ENCODE measurements at regions not wholly inside any gene's neighbourhood (a gene's known extent, or its start where the extent isn't known, plus 50 kb on each side); places are given as distances from the start of the nearest gene placed in this dataset.

DNA sequence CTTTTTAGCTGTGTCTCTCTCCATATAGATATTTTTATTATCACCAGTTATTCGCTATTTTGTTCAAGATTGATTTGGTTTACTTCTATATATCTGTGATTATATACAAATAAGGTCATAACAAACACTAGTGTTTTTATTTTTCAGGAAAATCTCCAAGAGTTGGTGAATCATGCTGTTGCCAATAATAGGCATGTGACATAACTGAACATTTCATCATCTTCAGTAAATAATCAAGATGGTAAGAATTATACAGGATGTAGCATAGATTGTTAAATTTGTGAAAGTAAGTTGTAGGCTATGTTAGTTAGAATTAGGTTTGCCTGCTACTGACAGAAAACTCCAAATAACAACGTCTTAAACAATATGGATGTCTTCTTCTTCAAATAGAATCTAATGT, 240.9 kb upstream of the PDE3A start:
- DNase-seq (ENCODE audit: extremely low read depth in 1 of 4, low spot score in 3 of 4), result no peak
- H3K9ac ChIP-seq (ENCODE audit: insufficient read depth in 1 of 2, low read depth in 2 of 2, low read length in 2 of 2), result no peak overlapping the region
- H3K4me2 ChIP-seq (ENCODE audit: insufficient read depth, low read length), result no peak overlapping the region
- intact Hi-C loops (cut with micrococcal nuclease) (no loop called here), in situ Hi-C loops (cut with MboI) (no loop called here)
- FAIRE-seq, result no peak
- no peaks in the 10 kb centered on the region for H3K4me1 ChIP-seq (replicated peaks in 1 of 2; ENCODE audit: control insufficient read depth in 2 of 2, insufficient read depth in 2 of 2, low read length in 2 of 2)
- no peaks in the 10 kb centered on the region for H3K9me1 ChIP-seq (ENCODE audit: control insufficient read depth, insufficient read depth, low read length)
- H3K4me3 ChIP-seq, result no peak overlapping the region
- no peak for ATAC-seq
- H3K27me3 ChIP-seq (ENCODE audit: control insufficient read depth in 2 of 2, insufficient read depth in 2 of 2, low read length in 2 of 2), result no peaks in the 10 kb centered on the region
- no peaks in the 10 kb centered on the region for H3K79me2 ChIP-seq (ENCODE audit: control insufficient read depth, insufficient read depth, low read length)
- no TSS peak for BruUV-seq (replicated peaks)
- no peak overlapping the region for H2AFZ ChIP-seq (ENCODE audit: low read depth, low read length)
- H3K36me3 ChIP-seq (ENCODE audit: control insufficient read depth, insufficient read depth, low read length), result no peaks in the 10 kb centered on the region
- CTCF ChIA-PET (ENCODE audit: low intra/inter-chr PET ratio), result no interaction called here
- H3K27ac ChIP-seq (ENCODE audit: extremely low read depth, low read depth, low read length), result no peak overlapping the region
- H4K20me1 ChIP-seq (replicated peaks; ENCODE audit: control insufficient read depth, insufficient read depth, low read length), result no peaks in the 10 kb centered on the region
- 0% methylated on average over 2 of the region's 2 CpGs for WGBS (ENCODE audit: insufficient coverage, low coverage, missing lambda C conversion rate)
- no peaks in the 10 kb centered on the region for H3K9me3 ChIP-seq (replicated peaks; ENCODE audit: control insufficient read depth, insufficient read depth, low read depth, low read length)
- POLR2A ChIA-PET, result no interaction called here
- TF ChIP-seq, protein P1, sequence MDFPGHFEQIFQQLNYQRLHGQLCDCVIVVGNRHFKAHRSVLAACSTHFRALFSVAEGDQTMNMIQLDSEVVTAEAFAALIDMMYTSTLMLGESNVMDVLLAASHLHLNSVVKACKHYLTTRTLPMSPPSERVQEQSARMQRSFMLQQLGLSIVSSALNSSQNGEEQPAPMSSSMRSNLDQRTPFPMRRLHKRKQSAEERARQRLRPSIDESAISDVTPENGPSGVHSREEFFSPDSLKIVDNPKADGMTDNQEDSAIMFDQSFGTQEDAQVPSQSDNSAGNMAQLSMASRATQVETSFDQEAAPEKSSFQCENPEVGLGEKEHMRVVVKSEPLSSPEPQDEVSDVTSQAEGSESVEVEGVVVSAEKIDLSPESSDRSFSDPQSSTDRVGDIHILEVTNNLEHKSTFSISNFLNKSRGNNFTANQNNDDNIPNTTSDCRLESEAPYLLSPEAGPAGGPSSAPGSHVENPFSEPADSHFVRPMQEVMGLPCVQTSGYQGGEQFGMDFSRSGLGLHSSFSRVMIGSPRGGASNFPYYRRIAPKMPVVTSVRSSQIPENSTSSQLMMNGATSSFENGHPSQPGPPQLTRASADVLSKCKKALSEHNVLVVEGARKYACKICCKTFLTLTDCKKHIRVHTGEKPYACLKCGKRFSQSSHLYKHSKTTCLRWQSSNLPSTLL (IDR thresholded peaks at IDR 0.05), result no peak
- TF ChIP-seq ZNF77 (CRISPR knock-in tag; IDR thresholded peaks at IDR 0.05), result no peak
- no peak for TF ChIP-seq RFX5 (IDR thresholded peaks at IDR 0.05; ENCODE audit: low read depth, low read length)
- no peak for TF ChIP-seq BRD9 (IDR thresholded peaks at IDR 0.05; ENCODE audit: low read depth, partially characterized antibody)
- TF ChIP-seq GABPB2 (CRISPR knock-in tag; conservative IDR thresholded peaks at IDR 0.05), result no peak
- no peak for TF ChIP-seq GABPA (tag; conservative IDR thresholded peaks at IDR 0.05; ENCODE audit: low read depth)
- no peak for TF ChIP-seq U2AF2 (optimal IDR thresholded peaks at IDR 0.05; ENCODE audit: low read depth, low read length)
- TF ChIP-seq, protein P2, sequence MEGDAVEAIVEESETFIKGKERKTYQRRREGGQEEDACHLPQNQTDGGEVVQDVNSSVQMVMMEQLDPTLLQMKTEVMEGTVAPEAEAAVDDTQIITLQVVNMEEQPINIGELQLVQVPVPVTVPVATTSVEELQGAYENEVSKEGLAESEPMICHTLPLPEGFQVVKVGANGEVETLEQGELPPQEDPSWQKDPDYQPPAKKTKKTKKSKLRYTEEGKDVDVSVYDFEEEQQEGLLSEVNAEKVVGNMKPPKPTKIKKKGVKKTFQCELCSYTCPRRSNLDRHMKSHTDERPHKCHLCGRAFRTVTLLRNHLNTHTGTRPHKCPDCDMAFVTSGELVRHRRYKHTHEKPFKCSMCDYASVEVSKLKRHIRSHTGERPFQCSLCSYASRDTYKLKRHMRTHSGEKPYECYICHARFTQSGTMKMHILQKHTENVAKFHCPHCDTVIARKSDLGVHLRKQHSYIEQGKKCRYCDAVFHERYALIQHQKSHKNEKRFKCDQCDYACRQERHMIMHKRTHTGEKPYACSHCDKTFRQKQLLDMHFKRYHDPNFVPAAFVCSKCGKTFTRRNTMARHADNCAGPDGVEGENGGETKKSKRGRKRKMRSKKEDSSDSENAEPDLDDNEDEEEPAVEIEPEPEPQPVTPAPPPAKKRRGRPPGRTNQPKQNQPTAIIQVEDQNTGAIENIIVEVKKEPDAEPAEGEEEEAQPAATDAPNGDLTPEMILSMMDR (IDR thresholded peaks at IDR 0.05 in 2 of 3, conservative IDR thresholded peaks at IDR 0.05 in 1 of 3; ENCODE audit: insufficient read depth in 2 of 3, low read depth in 1 of 3, low read length in 3 of 3), result no peak
- no peak for TF ChIP-seq ZNF121 (CRISPR knock-in tag; conservative IDR thresholded peaks at IDR 0.05)
- TF ChIP-seq RBM25 (IDR thresholded peaks at IDR 0.05; ENCODE audit: low read depth, low read length, severe bottlenecking), result no peak
- no peak for TF ChIP-seq RBM15 (IDR thresholded peaks at IDR 0.05; ENCODE audit: insufficient read depth, low read length)
- no peak for TF ChIP-seq ZNF224 (CRISPR knock-in tag; IDR thresholded peaks at IDR 0.05)
- TF ChIP-seq SMAD4 (CRISPR knock-in tag; conservative IDR thresholded peaks at IDR 0.05), result no peak
- no peak for TF ChIP-seq DNMT1 (IDR thresholded peaks at IDR 0.05)
- no peak for TF ChIP-seq FOXK1 (CRISPR knock-in tag; IDR thresholded peaks at IDR 0.05; ENCODE audit: borderline replicate concordance)
- TF ChIP-seq POU5F1 (IDR thresholded peaks at IDR 0.05; ENCODE audit: borderline replicate concordance, low read depth, low read length, partially characterized antibody), result no peak
- no peak for TF ChIP-seq XRCC5 (IDR thresholded peaks at IDR 0.05; ENCODE audit: low read depth, low read length)
- TF ChIP-seq STAG1 (CRISPR knock-in tag; IDR thresholded peaks at IDR 0.05; ENCODE audit: borderline replicate concordance), result no peak
- no peak for TF ChIP-seq RBM39 (optimal IDR thresholded peaks at IDR 0.05; ENCODE audit: low read depth, low read length)
- no peak for TF ChIP-seq RBFOX2 (IDR thresholded peaks at IDR 0.05; ENCODE audit: low read depth, low read length)

Measured in K562 (cell line).